Activated CD4-positive, alpha-beta T cell treated with anti-CD3 and anti-CD28 coated beads, Interleukin-2, amount 10 ng/mL, durations not matched to agents 24 days and 14 days (primary cell): ENCODE measurements at regions not wholly inside any gene's neighbourhood (a gene's known extent, or its start where the extent isn't known, plus 50 kb on each side); places are given as distances from the start of the nearest gene placed in this dataset.
"Not testable (repeated sequence)": the region's sequence is repeated elsewhere in the genome, so short reads cannot be mapped to it uniquely, and the experiment has no call there.

Source experiments
- DNase-seq: peaks from one replicate; pipeline ENCODE4 v3.0.0; 2022
- H3K27ac Mint-ChIP-seq: one replicate; pipeline ENCODE4 v1.8.0; 2022; ENCODE audit warnings: mild to moderate bottlenecking, mixed read lengths
- H3K27me3 Mint-ChIP-seq: one replicate; pipeline ENCODE4 v1.8.0; 2022; ENCODE audit warnings: mixed read lengths
- H3K36me3 Mint-ChIP-seq: one replicate; pipeline ENCODE4 v1.8.0; 2022; ENCODE audit warnings: low read depth, mild to moderate bottlenecking, mixed read lengths
- H3K4me1 Mint-ChIP-seq: one replicate; pipeline ENCODE4 v1.8.0; 2021; ENCODE audit warnings: mixed read lengths
- H3K4me3 Mint-ChIP-seq: one replicate; pipeline ENCODE4 v1.8.0; 2022; ENCODE audit warnings: mild to moderate bottlenecking, moderate library complexity, mixed read lengths
- H3K9me3 Mint-ChIP-seq: one replicate; pipeline ENCODE4 v1.8.0; 2021; ENCODE audit warnings: mixed read lengths
- intact Hi-C: fragments of 100-400 bp; cut with micrococcal nuclease; formaldehyde crosslinking; loops from one replicate; pipeline ENCODE4 v1.15.1; 2023

DNA sequence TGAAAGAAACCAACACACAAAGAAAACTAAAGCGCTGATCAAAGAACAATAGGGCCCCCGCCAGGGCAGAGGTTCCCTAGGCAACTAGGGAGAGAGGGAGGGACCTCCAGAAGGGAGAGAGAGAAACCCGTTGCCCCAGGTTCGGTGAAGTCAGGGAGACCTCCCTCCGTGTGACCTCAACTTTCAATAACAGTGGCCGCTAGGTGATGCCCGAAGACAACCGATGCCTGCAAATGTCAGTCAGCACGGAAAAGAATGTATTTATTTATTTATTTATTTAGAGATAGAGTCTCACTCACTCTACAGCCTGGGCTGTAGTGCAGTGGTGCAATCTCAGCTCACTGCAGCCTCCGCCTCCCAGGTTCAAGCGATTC lies 757.0 kb upstream of the DEFB115 start:
- H3K4me1 Mint-ChIP-seq, intact Hi-C loops, H3K36me3 Mint-ChIP-seq, H3K27ac Mint-ChIP-seq, H3K4me3 Mint-ChIP-seq, H3K27me3 Mint-ChIP-seq, H3K9me3 Mint-ChIP-seq: not testable (repeated sequence)
- peak; percentile 70 for DNase-seq

DNA sequence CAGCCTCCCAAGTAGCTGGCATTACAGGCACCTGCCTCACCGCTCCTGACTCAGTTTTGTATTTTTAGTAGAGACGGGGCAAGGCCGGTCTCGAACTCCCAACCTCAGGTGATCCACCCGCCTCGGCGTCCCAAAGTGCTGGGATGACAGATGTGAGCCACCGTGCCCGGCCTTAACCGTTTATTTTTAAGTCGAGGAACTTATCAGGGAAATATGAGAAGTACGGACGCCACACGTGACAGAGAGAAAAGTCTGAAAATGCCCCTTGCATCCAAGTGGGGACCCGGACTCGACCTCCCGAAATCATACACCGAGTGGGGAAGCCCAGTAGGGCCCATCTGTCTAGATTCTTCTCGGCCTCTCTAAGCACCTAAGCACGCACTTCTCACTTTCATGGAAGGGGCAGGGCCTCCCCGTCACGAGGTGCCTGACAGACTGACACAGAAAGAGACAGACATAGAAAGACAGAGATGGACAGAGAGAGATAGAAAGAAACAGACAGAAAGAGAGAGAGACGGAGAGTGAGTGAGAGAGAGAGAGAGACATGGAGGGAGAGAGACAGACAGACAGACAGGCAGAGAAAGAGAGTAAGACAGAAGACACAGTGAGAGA lies 756.5 kb upstream of the DEFB115 start:
- intact Hi-C loops = no loop called here
- Mint-ChIP-seq H3K27me3 (no peaks in the 10 kb centered on the region), H3K4me3 (no peak overlapping the region), H3K27ac (no peak overlapping the region), H3K9me3 (no peaks in the 10 kb centered on the region), H3K36me3 (no peaks in the 10 kb centered on the region), H3K4me1 (peaks cover 1% of the 10 kb centered on the region)
- DNase-seq = no peak

DNA sequence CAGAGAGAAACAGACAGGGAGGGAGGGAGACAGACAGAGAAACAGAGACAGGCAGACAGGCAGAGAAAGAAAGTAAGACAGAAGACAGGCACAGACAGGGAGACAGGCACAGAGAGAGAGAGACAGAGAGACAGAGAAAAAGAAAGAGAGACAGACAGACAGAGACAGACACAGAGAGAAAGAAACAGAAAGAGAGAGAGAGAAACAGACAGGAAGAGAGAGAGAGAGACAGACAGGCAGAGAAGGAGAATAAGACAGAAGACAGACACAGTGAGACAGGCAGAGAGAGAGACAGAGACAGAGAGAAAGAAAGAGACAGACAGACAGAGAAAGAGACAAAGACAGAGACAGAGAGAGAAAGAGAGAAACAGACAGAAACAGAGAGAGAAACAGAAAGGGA lies 754.8 kb upstream of the DEFB115 start:
- no peak overlapping the region for H3K27ac Mint-ChIP-seq
- peaks cover 7% of the 10 kb centered on the region for H3K9me3 Mint-ChIP-seq
- no peak overlapping the region for H3K4me3 Mint-ChIP-seq
- DNase-seq = no peak
- no peaks in the 10 kb centered on the region for H3K36me3 Mint-ChIP-seq
- H3K27me3 Mint-ChIP-seq = no peaks in the 10 kb centered on the region
- peaks cover 1% of the 10 kb centered on the region for H3K4me1 Mint-ChIP-seq
- intact Hi-C loops = no loop called here

DNA sequence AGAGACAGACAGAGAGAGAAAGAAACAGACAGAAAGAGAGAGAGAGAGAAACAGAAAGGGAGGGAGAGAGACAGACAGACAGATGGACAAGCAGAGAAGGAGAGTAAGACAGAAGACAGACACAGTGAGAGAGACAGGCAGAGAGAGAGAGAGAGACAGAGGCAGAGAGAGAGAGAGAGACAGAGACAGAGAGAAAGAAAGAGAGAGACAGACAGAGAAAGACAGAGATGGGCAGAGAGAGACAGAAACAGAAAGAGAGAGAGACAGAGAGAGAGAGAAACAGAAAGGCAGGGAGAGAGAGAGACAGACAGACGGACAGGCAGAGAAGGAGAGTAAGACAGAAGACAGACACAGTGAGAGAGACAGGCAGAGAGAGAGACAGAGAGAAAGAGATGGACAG lies 754.3 kb upstream of the DEFB115 start:
- DNase-seq, H3K27ac Mint-ChIP-seq, H3K4me3 Mint-ChIP-seq, H3K36me3 Mint-ChIP-seq, intact Hi-C loops, H3K4me1 Mint-ChIP-seq, H3K27me3 Mint-ChIP-seq: not testable (repeated sequence)
- peaks cover 10% of the 10 kb centered on the region for H3K9me3 Mint-ChIP-seq

DNA sequence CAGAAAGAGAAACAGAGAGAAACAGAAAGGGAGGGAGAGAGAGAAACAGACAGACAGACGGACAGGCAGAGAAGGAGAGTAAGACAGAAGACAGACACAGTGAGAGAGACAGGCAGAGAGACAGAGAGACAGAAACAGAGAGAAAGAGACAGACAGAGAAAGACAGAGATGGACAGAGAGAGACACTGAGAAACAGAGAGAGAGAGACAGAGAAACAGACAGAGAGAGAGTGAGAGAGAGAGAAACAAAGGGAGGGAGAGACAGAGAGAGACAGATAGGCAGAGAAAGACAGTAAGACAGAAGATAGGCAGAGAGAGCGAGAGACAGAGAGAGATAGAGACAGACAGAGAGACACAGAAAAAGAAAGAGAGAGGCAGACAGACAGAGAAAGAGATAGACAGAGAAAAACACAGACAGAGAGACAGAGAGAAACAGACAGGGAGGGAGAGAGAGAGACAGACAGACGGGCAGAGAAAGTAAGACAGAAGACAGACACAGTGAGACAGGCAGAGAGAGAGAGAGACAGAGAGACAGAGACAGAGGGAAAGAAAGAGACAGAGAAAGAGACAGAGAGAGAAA lies 753.4 kb upstream of the DEFB115 start:
- Mint-ChIP-seq H3K27me3 (no peaks in the 10 kb centered on the region), H3K4me3 (no peak overlapping the region), H3K9me3 (peaks cover 10% of the 10 kb centered on the region), H3K36me3 (no peaks in the 10 kb centered on the region), H3K4me1 (peaks cover 1% of the 10 kb centered on the region), H3K27ac (no peak overlapping the region)
- intact Hi-C loops = no loop called here
- no peak for DNase-seq

DNA sequence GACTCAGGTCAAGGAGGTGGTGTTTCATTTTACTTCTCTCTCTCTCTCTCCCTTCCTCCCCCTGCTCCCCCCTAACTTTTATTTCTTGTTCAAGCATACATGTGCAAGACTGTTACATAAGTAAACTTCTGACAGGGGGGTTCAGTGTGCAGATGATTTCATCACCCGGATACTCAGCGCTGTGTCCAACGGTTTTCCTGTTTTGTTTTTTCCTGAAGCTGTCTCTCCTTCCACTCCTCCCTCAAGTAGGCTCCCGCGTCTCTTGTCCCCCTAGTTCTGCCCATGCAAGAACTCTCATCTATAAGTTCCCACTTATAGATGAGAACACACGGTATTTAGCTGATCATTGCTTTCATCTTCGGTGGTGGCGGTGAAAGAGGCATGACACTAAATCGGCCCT lies 751.9 kb upstream of the DEFB115 start:
- peaks cover 16% of the 10 kb centered on the region for H3K9me3 Mint-ChIP-seq
- no peak overlapping the region for H3K4me3 Mint-ChIP-seq
- no peaks in the 10 kb centered on the region for H3K36me3 Mint-ChIP-seq
- no peaks in the 10 kb centered on the region for H3K27me3 Mint-ChIP-seq
- H3K27ac Mint-ChIP-seq = no peak overlapping the region
- no peak for DNase-seq
- no peaks in the 10 kb centered on the region for H3K4me1 Mint-ChIP-seq
- intact Hi-C loops = no loop called here

DNA sequence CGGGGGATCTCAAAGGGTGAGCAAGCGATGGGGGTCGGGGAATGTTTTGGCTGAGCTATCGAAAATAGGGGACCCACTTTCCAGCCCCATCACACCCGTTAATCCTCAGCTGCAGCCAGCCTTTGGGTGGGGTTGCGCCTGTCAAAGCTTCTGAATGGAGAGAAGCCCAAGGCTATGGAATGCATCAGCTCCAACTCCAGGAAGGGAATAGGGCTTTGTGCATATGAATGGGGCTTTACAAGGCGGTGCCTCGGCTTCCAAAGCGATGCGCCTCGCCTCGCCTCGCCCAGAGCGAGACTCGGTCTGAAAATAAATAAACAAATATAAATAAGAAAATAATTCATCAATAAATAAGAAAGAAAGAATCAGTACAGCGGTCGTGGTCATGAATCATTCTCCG lies 751.4 kb upstream of the DEFB115 start:
- no peak for DNase-seq
- Mint-ChIP-seq H3K27ac (no peak overlapping the region), H3K4me1 (no peaks in the 10 kb centered on the region), H3K27me3 (no peaks in the 10 kb centered on the region), H3K4me3 (no peak overlapping the region), H3K36me3 (no peaks in the 10 kb centered on the region), H3K9me3 (peaks cover 19% of the 10 kb centered on the region)
- intact Hi-C loops = no loop called here

DNA sequence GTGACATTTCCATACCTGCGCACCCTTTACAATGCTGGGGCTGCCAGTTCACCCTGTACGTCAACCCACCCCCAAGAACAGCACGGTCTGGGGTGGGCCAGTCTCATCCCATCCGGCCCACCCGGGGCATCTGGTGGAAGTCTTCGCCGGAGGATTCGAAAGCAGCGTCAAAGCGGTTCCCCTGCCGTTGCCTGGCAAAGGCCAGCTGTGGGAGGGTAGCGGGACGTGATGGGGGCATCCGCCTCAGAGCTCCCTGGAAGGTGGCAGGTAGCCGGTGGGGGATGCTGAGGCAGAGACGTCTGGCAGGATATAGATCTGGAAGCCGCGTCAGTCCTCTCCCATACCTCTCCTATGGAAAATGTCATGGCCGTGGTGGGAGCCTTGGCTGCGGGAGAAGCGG lies 749.1 kb upstream of the DEFB115 start:
- DNase-seq, H3K4me1 Mint-ChIP-seq, H3K4me3 Mint-ChIP-seq, intact Hi-C loops, H3K27ac Mint-ChIP-seq, H3K27me3 Mint-ChIP-seq, H3K36me3 Mint-ChIP-seq: not testable (repeated sequence)
- H3K9me3 Mint-ChIP-seq = peaks cover 23% of the 10 kb centered on the region

DNA sequence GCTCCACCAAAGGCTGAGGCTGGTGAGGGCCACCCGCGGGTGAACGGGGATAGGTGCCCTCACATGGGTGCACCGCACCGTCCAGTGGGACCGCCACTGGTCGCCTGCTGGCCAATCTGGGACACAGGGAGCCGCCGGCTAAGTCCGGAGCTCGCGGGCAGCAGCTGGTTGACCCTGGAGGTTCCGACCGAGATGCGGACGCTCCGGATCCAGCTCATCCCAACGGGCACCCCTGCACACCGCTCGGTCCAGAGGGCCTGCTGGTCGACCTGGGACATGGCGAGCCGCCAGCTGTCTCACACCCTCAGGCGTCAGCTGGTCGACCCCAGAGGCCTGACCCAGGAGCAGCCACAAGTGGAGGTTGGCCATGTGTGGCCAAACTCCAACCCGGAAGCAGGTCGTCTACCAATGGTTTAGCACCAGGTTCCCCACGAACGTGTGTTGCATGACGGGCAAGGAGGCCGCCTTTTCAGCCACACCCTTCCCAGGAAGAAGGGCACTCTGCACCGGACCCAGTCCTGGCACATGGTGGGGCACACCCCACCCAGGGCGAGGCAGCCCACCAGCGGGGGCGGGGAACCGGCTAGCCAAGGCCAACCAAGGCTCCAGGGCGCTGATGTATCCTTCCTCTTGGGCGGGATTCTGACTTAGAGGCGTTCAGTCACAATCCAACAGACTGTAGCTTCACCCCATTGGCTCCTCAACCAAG lies 746.0 kb upstream of the DEFB115 start:
- intact Hi-C loops = no loop called here
- H3K27ac Mint-ChIP-seq = no peak overlapping the region
- H3K36me3 Mint-ChIP-seq = no peaks in the 10 kb centered on the region
- no peak overlapping the region for H3K4me3 Mint-ChIP-seq
- H3K4me1 Mint-ChIP-seq = no peaks in the 10 kb centered on the region
- DNase-seq = peak; percentile 34
- H3K27me3 Mint-ChIP-seq = no peaks in the 10 kb centered on the region
- H3K9me3 Mint-ChIP-seq = peaks cover 38% of the 10 kb centered on the region

DNA sequence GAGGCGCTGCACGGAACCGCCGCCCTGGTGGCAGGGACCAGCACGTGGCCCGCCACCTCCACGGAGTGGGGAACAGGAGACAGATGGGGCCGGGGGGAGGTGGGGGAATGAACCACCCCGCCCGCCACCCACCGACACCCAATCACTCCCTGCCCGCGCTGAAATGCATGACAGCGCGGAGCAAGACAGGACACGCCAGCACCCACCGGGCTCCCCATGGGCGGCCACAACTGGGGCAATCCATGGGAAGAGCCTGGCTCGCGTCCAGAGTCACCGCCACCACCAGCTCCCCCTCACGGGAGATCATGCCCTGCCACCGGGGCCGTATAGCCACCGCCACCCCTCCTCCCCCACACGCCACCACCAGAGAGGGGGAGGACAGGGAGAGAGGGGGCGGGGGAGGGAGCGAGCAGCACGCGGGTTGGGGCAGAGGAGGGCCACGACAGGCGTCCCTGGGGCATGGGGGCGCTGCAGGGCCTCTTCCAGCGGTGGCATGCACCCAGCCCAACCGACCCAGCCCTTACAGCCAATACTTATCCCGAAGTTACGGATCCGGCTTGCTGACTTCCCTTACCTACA lies 744.3 kb upstream of the DEFB115 start:
- H3K27me3 Mint-ChIP-seq = no peaks in the 10 kb centered on the region
- no peaks in the 10 kb centered on the region for H3K36me3 Mint-ChIP-seq
- no peak overlapping the region for H3K27ac Mint-ChIP-seq
- DNase-seq = peak; percentile 23
- peaks cover 28% of the 10 kb centered on the region for H3K9me3 Mint-ChIP-seq
- H3K4me1 Mint-ChIP-seq = no peaks in the 10 kb centered on the region
- intact Hi-C loops = no loop called here
- no peak overlapping the region for H3K4me3 Mint-ChIP-seq

DNA sequence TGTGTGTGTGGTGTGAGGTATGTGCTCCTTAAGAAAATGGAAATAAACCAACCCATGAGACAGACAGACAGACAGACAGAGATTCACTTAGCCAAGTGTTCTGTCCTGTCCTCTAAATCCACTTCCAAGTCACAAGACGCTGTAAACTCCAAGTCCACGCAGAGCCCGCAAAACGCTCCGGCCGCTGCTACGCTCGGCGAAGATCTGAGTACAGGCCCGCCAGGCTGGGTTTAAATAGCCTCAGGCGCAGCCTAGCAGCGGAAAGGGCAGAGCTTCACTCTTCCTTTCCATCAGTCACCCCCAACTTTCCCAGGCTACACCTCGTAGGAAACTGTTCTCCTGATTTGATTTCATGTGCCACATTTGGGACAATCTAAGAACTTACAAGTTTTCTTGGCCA lies 741.5 kb upstream of the DEFB115 start:
- peak; percentile 28 for DNase-seq
- H3K9me3 Mint-ChIP-seq = peaks cover 20% of the 10 kb centered on the region
- H3K4me3 Mint-ChIP-seq, H3K27ac Mint-ChIP-seq, intact Hi-C loops, H3K4me1 Mint-ChIP-seq, H3K36me3 Mint-ChIP-seq, H3K27me3 Mint-ChIP-seq: not testable (repeated sequence)

DNA sequence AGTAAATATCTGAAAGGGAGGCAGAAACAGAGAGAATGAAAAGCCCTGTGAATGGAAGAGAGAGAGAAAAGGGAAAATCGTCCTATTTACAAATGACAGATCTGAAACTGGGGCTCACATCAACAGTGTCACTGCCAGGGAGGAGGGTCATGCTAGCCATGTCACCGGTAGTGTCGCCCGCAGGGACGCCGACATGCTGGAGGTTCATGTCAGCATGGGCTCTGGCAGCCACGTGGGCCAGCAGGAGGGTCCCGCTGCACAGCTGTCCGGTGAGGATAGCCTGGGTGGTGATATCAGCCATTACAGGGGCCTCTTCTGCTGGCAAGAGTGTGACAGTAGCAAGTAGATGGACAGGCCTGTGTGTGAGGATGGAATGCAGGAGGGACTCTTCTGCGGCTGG lies 738.6 kb upstream of the DEFB115 start:
- H3K4me3 Mint-ChIP-seq, intact Hi-C loops, H3K27ac Mint-ChIP-seq, H3K4me1 Mint-ChIP-seq, H3K27me3 Mint-ChIP-seq, H3K36me3 Mint-ChIP-seq, DNase-seq: not testable (repeated sequence)
- H3K9me3 Mint-ChIP-seq = peaks cover 10% of the 10 kb centered on the region

DNA sequence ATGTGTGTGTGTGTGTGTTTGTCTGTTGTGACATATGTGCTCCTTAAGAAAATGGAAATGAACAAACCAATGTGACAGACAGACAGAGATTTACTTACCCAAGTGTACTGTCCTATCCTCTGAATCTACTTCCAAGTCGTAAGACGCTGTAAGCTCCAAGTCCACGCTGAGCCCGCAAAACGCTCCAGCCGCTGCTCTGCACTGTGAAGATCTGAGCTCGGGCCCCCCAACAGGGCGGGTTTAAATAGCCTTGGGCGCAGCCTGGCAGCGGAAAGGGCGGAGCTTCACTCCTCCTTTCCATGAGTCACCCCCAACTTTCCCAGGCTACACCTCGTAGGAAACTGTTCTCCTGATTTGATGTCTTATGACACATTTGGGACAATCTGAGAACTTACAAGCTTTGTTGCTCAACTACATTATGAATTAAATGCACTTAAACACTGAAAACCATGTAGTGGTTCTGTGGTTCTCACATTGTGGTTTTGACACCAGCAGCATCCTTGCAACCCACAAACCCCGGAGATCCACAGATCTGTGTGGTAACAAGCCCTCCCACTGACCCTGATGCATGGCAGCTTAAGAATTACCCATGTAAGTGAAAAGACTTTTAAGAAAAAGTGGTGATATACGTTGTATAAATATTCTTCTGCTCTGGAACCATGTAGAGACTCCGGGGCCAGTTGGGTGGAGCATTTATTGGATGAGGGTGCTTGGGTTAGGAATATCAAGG lies 735.6 kb upstream of the DEFB115 start:
- H3K27ac Mint-ChIP-seq, H3K36me3 Mint-ChIP-seq, H3K4me1 Mint-ChIP-seq, intact Hi-C loops, H3K4me3 Mint-ChIP-seq, DNase-seq, H3K9me3 Mint-ChIP-seq, H3K27me3 Mint-ChIP-seq: not testable (repeated sequence)

DNA sequence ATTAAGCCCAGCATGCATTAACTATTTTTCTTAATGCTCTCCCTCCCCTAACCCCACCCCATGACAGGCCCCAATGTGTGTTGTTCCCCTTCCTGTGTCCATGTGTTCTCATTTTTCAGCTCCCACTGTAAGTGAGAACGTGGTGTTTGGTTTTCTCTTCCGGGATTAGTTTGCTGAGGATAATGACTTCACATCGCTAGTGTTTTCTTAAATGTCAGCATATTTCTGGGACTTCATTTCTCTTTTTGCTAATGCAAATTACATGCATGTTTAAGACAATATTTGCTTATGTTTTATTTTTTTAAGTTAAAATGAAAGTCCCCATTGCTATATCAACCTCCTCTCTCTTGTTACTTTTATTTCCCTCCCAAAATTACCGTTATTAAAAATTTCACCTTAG lies 733.3 kb upstream of the DEFB115 start:
- H3K4me3 Mint-ChIP-seq, DNase-seq, H3K27ac Mint-ChIP-seq, H3K36me3 Mint-ChIP-seq, H3K27me3 Mint-ChIP-seq, H3K4me1 Mint-ChIP-seq, H3K9me3 Mint-ChIP-seq, intact Hi-C loops: not testable (repeated sequence)
